ENCODE measurements at regions not wholly inside any gene's neighbourhood (a gene's known extent, or its start where the extent isn't known, plus 50 kb on each side); places are given as distances from the start of the nearest gene placed in this dataset.

GRCh38 chr13:74706801-74707200 lies 572.6 kb upstream of the KLF12 start:
- no peak for DNase-seq

- DNase-seq, result no peak
These were observed 571.2 kb upstream of the KLF12 start for GRCh38 chr13:74705438-74705837.

- DNase-seq, result no peak
These were observed 569.7 kb upstream of the KLF12 start for GRCh38 chr13:74703855-74704387.

- no peak for DNase-seq
These were observed 562.1 kb upstream of the KLF12 start for GRCh38 chr13:74696148-74696922.

GRCh38 chr13:74695021-74695800 lies 561.0 kb upstream of the KLF12 start:
- DNase-seq, result no peak

GRCh38 chr13:74687442-74688182 lies 553.4 kb upstream of the KLF12 start:
- DNase-seq, result no peak

GRCh38 chr13:74683411-74683810 lies 549.2 kb upstream of the KLF12 start:
- no peak for DNase-seq

GRCh38 chr13:74682746-74683145 lies 548.5 kb upstream of the KLF12 start:
- no peak for DNase-seq

- DNase-seq, result no peak
These were observed 547.7 kb upstream of the KLF12 start for GRCh38 chr13:74681891-74682290.

- no peak for DNase-seq
These were observed 544.2 kb upstream of the KLF12 start for GRCh38 chr13:74678308-74678965.

GRCh38 chr13:74675972-74676371 lies 541.8 kb upstream of the KLF12 start:
- no peak for DNase-seq

- no peak for DNase-seq
These were observed 541.0 kb upstream of the KLF12 start for GRCh38 chr13:74675182-74675581.

- no peak for DNase-seq
These were observed 540.5 kb upstream of the KLF12 start for GRCh38 chr13:74674720-74675119.

GRCh38 chr13:74669149-74669548 lies 534.9 kb upstream of the KLF12 start:
- no peak for DNase-seq

GRCh38 chr13:74667656-74668203 lies 533.5 kb upstream of the KLF12 start:
- DNase-seq, result no peak

- DNase-seq, result no peak
These were observed 528.7 kb upstream of the KLF12 start for GRCh38 chr13:74662905-74663304.

GRCh38 chr13:74661851-74662250 lies 527.6 kb upstream of the KLF12 start:
- no peak for DNase-seq

- no peak for DNase-seq
These were observed 523.6 kb upstream of the KLF12 start for GRCh38 chr13:74657765-74658164.

- no peak for DNase-seq
These were observed 516.9 kb upstream of the KLF12 start for GRCh38 chr13:74651121-74651520.

- no peak for DNase-seq
These were observed 513.8 kb upstream of the KLF12 start for GRCh38 chr13:74647991-74648390.

GRCh38 chr13:74647211-74647610 lies 513.0 kb upstream of the KLF12 start:
- DNase-seq, result no peak

- no peak for DNase-seq
These were observed 511.9 kb upstream of the KLF12 start for GRCh38 chr13:74646091-74646490.

All from activated CD4-positive, alpha-beta T cell treated with anti-CD3 and anti-CD28 coated beads, Interleukin-2, amount 50 U/mL, for 4 hours (primary cell).